Upper lobe of right lung (tissue), 1 donor: ENCODE measurements at regions not wholly inside any gene's neighbourhood (a gene's known extent, or its start where the extent isn't known, plus 50 kb on each side); places are given as distances from the start of the nearest gene placed in this dataset.

ENCODE experiments used
- ATAC-seq: fragments of 200-7000 bp; cut with Tn5 transposase; one replicate; pipeline ENCODE4 v1.9.1; 2020; ENCODE audit warnings: mild to moderate bottlenecking, moderate library complexity
- DNase-seq: peaks from one replicate; pipeline ENCODE4 v3.0.0-alpha.2; 2020
- H3K27ac ChIP-seq: fragments of 200-600 bp; one replicate; pipeline ENCODE4 v1.8.0; 2022
- H3K27me3 ChIP-seq: fragments of 200-600 bp; one replicate; pipeline ENCODE4 v1.8.0; 2022; ENCODE audit warnings: mild to moderate bottlenecking
- H3K36me3 ChIP-seq: fragments of 200-600 bp; one replicate; pipeline ENCODE4 v1.8.0; 2022
- H3K4me1 ChIP-seq: fragments of 200-600 bp; one replicate; pipeline ENCODE4 v1.8.0; 2022
- H3K4me3 ChIP-seq: fragments of 200-600 bp; one replicate; pipeline ENCODE4 v1.8.0; 2022; ENCODE audit warnings: mild to moderate bottlenecking
- H3K9me3 ChIP-seq: fragments of 200-600 bp; one replicate; pipeline ENCODE4 v1.8.0; 2022
- intact Hi-C: fragments of 100-400 bp; cut with DNase I; formaldehyde crosslinking; loops from one replicate; pipeline ENCODE4 v1.11.0; 2022
- TF ChIP-seq, protein P1 (sequence below): fragments of 200-600 bp; IDR thresholded peaks from one replicate; pipeline ENCODE4 v1.8.0; 2022; ENCODE audit warnings: antibody characterized with exemption
- donor health status: DM: no; HTN: yes; CAD: no; lungs with severe emphysema.

DNA sequence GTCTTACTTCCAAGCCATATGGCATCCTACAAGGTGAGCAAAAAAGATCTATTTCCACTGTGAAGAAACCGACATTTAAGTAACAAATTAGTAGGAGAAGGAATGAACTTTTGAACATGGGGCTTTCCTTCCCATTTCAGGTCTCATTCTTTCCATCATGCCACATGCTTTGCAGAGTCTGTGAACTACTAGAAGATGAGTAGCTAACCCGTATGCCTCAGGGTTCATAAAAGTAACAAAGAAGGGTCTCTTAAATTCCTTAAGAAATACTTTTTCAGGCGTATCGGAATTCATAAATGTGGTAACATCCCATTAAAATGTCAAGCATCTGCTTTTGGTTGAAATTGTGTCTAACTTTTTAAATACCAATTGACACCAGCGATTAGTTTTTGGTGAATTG lies 81.3 kb upstream of the TNS3 start:
- H3K27ac ChIP-seq: no peak overlapping the region
- H3K27me3 ChIP-seq: no peaks in the 10 kb centered on the region
- TF ChIP-seq, protein P1, sequence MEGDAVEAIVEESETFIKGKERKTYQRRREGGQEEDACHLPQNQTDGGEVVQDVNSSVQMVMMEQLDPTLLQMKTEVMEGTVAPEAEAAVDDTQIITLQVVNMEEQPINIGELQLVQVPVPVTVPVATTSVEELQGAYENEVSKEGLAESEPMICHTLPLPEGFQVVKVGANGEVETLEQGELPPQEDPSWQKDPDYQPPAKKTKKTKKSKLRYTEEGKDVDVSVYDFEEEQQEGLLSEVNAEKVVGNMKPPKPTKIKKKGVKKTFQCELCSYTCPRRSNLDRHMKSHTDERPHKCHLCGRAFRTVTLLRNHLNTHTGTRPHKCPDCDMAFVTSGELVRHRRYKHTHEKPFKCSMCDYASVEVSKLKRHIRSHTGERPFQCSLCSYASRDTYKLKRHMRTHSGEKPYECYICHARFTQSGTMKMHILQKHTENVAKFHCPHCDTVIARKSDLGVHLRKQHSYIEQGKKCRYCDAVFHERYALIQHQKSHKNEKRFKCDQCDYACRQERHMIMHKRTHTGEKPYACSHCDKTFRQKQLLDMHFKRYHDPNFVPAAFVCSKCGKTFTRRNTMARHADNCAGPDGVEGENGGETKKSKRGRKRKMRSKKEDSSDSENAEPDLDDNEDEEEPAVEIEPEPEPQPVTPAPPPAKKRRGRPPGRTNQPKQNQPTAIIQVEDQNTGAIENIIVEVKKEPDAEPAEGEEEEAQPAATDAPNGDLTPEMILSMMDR: no peak
- H3K4me3 ChIP-seq: no peak overlapping the region
- H3K36me3 ChIP-seq: no peaks in the 10 kb centered on the region
- intact Hi-C loops: no loop called here
- DNase-seq: no peak
- H3K4me1 ChIP-seq: no peaks in the 10 kb centered on the region
- ATAC-seq: no peak
- no peaks in the 10 kb centered on the region for H3K9me3 ChIP-seq

DNA sequence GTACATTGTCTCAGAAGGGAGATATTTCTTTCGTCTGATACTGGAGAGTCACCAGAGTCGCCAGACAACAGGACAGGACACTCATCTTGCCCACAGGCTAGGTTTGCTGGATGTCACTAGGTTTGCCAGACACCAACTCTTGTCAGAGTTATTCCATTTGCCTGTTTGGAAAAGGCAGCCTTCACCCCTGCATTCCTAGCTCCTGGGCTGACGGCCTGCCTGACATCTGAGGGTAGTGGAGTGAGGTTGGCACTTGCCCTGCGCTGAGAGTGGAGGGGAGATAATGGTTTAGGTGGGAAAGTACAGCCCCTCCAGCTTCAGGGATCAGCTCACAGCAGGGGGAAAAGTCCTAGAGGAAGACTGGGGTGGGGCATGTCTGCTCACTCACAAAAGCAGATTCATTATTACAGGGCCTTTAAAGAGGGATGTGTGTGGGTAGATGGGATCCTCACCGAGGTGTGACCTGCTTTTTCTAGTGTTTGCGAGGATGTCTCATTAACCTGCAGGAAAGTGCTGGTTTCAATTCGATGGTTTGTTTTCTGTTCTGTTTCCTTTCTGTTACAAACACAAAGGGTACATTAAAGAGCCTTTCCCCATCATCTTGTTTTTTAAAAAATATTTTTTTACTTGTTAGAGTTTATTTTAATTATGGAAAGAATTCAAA lies 79.3 kb upstream of the TNS3 start:
- DNase-seq: no peak
- intact Hi-C loops: no loop called here
- no peak overlapping the region for H3K4me3 ChIP-seq
- no peaks in the 10 kb centered on the region for H3K9me3 ChIP-seq
- no peaks in the 10 kb centered on the region for H3K36me3 ChIP-seq
- TF ChIP-seq, protein P1: no peak
- H3K27ac ChIP-seq: no peak overlapping the region
- no peak for ATAC-seq
- no peaks in the 10 kb centered on the region for H3K4me1 ChIP-seq
- no peaks in the 10 kb centered on the region for H3K27me3 ChIP-seq

DNA sequence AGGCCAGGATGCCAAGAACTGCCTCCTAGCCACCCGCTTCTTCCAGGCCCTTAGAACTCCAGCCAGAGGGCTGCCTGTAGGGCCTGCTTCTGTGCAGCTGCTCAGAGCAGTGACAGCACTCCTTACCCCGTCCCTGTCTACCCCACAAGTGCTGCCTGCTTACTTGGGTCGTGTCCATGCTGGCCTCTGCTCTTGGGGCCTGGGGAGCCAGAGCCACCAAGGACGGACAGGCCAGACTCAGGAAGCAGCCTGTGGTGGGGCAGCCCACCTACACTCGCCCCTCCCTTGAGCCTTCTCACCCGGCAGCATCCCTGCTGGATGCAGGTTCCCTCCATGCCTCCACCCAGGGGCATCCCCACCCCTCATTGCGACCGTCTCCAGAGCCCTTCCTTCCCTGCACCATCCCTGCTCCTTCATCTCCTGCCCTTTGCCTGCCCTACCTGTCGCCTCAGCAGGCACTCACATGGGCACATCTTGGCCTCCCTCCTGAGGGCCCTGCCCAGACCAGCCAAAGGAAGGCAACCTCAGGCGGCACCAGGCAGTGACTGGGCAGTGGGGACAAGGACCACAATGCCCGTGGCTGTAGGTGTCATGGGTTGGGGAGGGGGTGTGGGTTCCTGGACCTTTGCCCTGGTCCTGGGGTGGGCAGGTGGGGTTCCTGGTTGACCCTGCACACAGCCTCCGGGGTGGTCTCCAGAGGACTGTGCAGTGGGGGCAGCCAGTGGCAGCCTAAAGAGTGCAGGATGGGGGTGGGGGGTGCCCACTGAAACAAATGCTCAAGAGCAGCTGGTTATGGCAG lies 78.0 kb upstream of the TNS3 start:
- intact Hi-C loops: no loop called here
- Histone ChIP-seq H3K4me3 (no peak overlapping the region), H3K27me3 (no peaks in the 10 kb centered on the region), H3K4me1 (no peaks in the 10 kb centered on the region), H3K9me3 (no peaks in the 10 kb centered on the region), H3K36me3 (no peaks in the 10 kb centered on the region), H3K27ac (no peak overlapping the region)
- TF ChIP-seq, protein P1: no peak
- ATAC-seq: no peak
- DNase-seq: no peak

DNA sequence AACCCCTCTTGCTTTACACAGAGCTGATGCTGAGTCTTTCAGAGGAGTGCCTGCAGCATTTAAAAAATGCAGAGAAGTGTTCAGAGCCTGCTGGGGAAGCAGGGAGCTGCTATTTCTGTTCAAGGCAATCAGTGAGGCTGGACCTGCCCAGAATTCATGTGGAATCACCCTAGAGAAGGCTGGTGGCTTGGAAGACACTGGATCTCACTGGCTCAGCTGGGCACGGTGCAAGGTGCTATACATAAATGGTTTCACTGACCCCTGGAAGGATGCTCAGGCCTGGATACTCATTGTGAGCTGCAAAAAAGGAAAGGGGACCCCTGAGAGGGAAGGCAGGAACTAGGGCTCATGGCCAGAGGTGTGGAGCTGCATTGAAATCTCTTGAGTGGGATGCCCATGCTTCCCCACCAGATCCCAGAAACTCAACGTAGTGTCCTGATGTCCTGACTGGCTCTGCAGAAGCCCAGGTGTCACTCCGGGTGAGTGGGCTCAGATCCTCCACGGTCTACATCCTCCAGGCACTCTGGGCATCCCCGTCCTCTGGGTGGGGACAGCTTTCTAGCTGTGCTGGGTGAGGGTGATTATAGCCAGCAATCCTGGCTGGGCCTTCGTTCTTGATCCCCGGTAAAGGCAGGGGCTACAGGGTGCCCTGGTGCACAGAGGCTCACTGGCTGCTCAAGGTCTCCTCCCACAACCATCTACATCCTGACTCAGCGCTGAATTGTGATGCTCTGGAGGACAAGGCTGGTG lies 77.2 kb upstream of the TNS3 start:
- ATAC-seq (no peak), DNase-seq (no peak)
- Histone ChIP-seq H3K9me3 (no peaks in the 10 kb centered on the region), H3K4me3 (no peak overlapping the region), H3K4me1 (no peaks in the 10 kb centered on the region), H3K27ac (no peak overlapping the region), H3K27me3 (no peaks in the 10 kb centered on the region), H3K36me3 (no peaks in the 10 kb centered on the region)
- TF ChIP-seq, protein P1: no peak
- intact Hi-C loops: no loop called here

DNA sequence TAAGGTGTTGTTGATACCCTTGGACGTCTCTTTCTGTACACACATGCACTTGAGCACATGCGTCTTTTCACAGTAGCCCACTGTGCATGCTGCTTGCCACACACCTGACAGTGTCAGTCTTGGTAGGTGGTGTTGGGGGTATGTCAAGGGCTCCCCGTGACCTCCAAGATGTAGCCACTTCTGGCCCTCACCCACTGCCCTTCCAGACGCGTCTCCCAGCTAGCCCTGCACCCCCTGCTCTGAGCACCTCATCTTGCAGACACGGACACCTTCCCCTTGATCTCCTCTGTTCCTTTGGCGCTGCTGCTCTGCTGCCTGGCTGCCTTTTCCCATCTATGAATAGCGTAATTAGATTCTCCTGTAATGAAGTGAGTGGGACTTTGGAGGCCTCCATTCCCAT lies 75.2 kb upstream of the TNS3 start:
- H3K27ac ChIP-seq: no peak overlapping the region
- intact Hi-C loops: no loop called here
- no peaks in the 10 kb centered on the region for H3K9me3 ChIP-seq
- H3K27me3 ChIP-seq: no peaks in the 10 kb centered on the region
- no peaks in the 10 kb centered on the region for H3K4me1 ChIP-seq
- ATAC-seq (no peak), DNase-seq (no peak)
- TF ChIP-seq, protein P1: no peak
- no peak overlapping the region for H3K4me3 ChIP-seq
- H3K36me3 ChIP-seq: no peaks in the 10 kb centered on the region
